ENCODE measurements at regions not wholly inside any gene's neighbourhood (a gene's known extent, or its start where the extent isn't known, plus 50 kb on each side); places are given as distances from the start of the nearest gene placed in this dataset.

GRCh38 chr10:43899224-43899959, 250.7 kb upstream of the ZNF32 start:
- no peak for DNase-seq (ENCODE audit: low spot score)

DNA sequence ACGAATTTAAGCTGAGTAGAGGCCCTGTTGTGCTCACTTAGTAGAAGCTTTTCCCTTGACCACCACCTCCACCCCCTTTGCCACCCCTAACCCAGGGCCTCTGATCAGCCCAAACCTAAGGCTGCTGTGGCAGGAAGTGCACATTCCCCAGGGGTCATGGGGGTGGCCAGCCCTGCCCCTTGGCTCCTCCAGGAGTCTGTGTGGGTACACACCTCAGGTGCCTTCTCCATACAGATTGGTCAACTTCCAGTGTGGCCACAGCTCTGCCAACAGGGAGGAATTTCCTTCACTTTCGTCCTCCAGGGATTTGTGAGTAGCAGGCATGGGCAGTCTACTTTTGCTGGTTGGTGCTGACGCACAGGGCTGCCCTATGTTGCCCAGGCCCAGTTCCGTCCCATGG, 249.9 kb upstream of the ZNF32 start:
- no peak for DNase-seq (ENCODE audit: low spot score)

GRCh38 chr10:43897765-43898419, 249.2 kb upstream of the ZNF32 start:
- no peak for DNase-seq (ENCODE audit: low spot score)

DNA sequence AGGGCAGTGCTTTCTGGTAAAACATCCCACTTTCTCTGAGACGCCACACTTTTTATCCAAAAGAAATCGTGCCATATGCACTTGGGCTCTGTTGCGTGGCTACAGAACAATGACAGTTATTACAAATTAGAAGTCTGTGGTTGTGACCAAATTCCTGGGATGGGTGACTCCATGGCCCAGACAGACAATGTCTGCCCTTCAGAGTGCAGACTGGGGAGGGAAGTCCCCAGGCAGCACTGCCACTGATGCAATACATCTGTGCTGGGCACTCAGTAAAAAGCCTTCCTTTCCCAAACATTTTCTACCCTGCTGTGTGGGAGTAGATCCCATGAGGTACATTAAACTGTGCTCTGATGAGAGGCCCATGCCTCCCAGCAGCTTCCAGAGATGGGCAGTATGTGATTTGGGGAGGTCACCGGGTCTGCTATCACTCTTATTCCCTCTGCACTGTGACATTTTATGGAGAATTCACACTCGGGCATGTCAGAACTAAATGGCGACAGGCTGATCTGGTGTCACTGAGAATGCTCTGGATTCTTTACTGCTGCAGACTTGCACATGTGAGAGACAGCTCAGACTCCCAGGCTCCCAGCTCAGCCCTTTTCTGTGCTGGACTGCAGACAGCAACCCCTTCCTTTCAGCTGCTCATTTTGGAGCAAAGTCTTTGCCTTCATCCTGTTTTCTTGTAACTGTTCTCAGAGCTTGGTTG, 243.5 kb upstream of the ZNF32 start:
- DNase-seq (ENCODE audit: low spot score) = no peak

- no peak for DNase-seq (ENCODE audit: low spot score)
These were observed 242.6 kb upstream of the ZNF32 start for GRCh38 chr10:43891241-43891640.

DNA sequence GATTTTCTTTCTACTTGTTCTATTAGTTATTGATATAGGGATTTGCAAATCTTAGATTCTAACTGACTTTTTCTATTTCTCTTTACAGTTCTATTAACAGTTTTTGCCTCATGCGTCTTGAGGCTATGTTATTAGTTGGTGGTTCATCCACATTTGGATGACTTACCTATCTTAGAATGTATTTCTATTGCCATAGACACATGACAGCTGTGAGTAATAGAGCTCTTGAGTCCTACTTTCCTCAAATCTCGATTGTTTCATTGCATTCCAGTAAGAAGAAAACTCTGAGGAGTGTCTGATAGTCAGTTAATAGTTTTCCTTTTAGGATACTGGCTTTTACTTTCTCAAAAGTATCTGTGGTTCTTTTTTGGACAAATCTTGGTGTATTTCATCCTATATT, 241.4 kb upstream of the ZNF32 start:
- no peak for DNase-seq (ENCODE audit: low spot score)

- no peak for DNase-seq (ENCODE audit: low spot score)
These were observed 239.9 kb upstream of the ZNF32 start for GRCh38 chr10:43888586-43888985.

DNA sequence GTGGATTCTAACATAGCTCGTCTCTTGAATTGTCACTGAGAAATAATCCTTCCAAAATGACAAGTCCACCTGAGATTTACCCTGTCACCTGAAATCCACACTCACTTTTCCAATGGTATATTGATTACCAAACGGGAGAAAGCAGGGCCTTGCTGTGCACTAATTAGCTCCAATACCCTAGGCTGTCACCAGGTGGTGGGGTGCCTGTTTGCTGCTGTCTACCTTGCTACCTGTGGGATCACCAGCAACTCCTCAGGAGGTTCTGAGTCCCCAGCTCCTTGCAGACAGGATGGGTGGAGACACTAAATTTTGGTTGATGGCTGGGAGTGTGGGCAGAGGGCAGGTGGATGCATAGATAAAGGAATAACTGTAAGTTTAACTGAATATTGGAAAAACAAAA, 237.2 kb upstream of the ZNF32 start:
- no peak for DNase-seq (ENCODE audit: low spot score)

GRCh38 chr10:43885252-43885651, 236.6 kb upstream of the ZNF32 start:
- DNase-seq (ENCODE audit: low spot score) = no peak

DNA sequence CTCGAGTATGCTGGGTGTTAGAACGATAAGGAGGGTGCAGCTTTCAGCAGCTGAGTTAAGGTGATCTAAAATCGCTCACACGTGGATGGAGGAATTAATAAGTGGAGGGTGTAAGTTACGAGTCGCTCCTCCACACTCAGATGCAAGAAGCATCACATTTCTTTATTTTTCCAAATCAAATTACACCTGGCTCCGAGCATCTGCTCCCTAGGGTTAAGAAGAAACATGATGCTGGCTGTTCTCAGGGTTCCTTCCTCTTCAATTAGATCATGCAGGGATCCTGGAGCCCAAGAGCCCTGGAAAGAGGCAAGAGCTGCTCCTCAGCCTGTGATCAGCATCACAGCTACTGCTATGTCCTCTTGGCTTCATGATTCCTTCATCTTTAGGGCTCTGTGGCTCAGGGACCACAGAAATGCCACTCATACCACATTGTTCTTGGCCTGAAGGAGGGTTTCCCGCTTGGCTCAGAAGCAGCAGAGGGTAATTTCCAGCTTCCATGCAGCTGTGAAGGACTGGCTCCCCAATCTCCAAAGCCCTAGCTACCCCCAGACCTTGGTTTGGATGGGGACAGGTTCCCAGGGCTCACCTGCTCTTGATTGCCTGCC, 235.9 kb upstream of the ZNF32 start:
- DNase-seq (ENCODE audit: low spot score) = no peak

GRCh38 chr10:43882711-43883110, 234.0 kb upstream of the ZNF32 start:
- DNase-seq (ENCODE audit: low spot score) = no peak

DNA sequence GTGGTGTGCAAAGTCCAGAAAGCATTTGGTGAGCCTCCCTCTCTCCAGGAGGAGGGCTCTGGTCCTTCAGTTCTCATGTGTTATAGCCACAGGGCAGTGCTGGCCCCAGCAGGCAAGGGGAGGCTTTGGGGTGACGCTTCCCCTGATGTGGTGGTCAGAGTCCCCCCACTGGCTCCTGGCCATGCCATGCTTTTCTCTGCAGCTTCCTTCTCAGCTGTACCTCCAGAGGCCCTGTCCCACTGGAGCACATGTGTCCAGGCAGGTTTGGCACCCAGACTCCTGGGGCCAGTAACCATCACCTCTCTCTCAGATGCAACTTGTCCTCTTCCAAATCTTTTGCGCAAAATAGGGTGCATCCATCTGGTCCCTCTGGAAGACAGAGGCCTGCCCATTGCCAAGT, 233.0 kb upstream of the ZNF32 start:
- no peak for DNase-seq (ENCODE audit: low spot score)

DNA sequence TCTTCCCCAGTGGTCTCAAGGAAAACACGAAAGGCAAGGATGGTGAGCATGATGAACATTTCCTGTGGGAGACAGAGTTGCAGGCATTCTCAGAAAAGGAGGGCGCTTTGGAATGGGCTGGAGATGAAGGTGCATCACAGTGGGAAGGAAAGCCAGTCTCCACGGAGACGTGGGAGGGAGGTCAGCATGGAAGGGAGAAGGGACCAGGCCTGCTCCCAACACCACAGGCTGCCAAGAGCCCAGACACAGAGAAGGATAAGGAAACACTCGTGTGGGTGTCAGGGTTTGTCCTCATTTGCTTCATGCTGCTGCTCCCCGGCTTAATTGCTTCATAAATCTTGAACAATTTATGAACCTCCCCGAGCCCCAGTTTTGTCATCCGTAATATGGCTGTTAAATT, 231.5 kb upstream of the ZNF32 start:
- DNase-seq (ENCODE audit: low spot score) = no peak

- DNase-seq (ENCODE audit: low spot score) = no peak
These were observed 231.1 kb upstream of the ZNF32 start for GRCh38 chr10:43879742-43880141.

- DNase-seq (ENCODE audit: low spot score) = no peak
These were observed 230.5 kb upstream of the ZNF32 start for GRCh38 chr10:43879162-43879561.

DNA sequence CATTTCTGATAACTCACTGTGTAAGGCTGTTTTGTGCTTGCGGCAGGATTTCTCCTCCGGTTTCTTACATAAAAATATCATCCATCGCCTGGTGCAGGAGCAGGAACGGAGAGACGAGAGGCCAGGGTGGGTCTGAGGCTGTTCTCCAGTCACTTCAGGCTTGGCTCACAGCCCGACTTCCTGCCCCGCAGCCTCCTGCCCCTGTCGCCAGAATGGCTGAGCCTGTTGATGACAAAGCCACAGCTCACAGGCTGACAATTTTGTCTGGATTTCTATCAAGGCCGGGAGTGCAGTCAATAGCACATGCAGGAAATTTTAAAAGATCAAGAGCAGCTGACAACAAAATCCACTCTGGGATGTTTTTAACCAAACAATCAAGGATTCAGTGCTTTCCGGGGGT, 229.7 kb upstream of the ZNF32 start:
- DNase-seq (ENCODE audit: low spot score) = no peak

DNA sequence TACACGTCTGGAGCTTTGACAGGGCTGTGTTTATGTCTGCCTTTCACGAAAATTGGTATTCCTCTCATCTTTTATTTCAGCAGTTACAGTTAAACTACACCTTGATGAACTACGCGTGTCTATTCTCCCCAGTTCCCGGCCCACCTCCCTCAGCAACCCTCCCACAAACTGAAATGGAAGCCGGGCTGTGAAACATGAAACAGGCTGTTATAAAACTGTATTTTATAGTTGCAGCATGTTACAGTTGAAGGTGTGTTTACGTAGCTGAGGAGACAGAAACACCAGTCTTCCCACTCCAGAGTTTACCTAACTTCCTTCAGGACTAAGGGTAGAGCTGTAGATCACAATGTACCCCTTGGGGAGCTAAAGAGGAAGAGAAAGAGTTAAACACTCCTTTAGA, 228.3 kb upstream of the ZNF32 start:
- DNase-seq (ENCODE audit: low spot score) = no peak

DNA sequence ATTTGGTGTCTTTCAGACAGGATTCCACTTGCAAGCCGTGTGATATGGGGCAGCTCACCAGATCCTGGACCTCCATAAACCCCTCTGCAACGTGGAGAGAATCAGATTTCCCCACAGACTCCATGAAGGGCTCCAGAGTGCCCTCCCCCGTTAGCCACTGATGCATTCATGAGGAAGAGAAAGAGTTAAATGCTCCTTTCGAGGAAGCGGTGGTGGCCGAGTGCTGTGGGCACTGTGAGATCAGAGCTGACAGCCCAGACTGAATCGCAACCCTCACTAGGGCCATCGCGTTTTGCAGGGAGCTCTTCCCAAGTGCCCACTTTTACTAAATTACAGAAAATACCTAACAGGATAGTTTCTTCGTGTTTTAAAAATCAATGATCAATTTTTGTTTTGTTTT, 226.3 kb upstream of the ZNF32 start:
- DNase-seq (ENCODE audit: low spot score) = no peak

DNA sequence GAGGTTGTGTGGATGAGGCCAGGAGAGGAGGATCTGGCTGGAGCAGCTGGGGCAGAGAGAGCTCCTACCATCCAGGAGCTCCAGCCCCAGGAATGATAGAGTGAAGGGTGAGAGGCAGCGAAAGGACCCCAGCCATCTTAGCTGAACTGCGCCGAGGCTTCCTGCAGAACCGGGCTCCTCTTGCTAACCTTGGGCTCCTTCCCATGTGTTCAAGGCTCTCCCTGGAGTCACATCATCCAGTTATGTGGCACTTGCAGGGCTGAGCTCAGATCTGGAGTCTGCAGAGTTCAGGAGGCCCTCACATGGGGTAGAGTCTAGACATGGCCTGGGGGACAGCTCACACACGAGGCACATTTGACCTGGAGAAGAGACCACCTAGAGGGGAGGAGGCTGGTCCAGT, 225.0 kb upstream of the ZNF32 start:
- DNase-seq (ENCODE audit: low spot score) = no peak

- DNase-seq (ENCODE audit: low spot score) = no peak
These were observed 224.0 kb upstream of the ZNF32 start for GRCh38 chr10:43872644-43873043.

DNA sequence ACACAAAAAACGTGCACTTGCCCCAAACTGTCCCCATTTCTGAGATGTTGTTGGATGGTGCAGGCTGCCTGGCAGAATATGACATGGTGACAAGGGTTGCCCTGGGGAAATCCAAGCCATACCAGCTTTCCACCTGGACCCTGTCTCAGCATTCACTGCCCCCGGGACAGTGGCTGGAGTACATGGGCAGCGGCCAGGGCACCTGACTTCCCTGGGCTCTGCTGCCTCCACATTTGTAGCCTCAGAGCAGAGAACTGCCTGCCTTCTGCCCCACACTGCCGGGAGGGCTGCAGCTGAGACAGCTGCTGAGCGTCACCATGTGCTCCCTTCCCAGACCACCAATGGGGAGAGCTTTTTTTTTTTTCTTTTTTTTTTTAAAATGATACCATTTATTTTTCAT, 222.9 kb upstream of the ZNF32 start:
- DNase-seq (ENCODE audit: low spot score) = no peak

DNA sequence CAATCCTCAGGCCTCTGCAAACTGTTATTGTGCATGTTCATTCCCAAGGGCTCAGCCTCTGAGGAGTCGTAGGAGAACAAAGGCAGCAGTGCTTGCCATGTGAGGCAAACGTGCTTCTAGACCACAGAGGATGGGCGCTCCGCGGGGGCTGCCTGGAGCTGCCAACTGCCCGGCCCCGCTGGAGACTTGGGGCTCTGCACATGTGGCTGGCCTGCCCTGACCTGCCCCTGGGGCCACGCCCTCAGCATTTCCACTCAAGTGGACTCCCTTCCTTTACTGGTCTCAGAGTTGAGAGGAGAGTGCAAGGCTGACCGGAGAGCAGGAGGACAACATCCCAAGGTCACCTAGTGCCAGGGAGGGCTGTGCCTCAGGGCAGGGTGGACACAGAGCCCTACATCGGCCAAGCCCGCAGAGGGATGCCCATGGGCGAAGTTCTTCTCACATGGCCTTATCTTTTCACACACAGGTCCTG, 222.3 kb upstream of the ZNF32 start:
- DNase-seq (ENCODE audit: low spot score) = no peak
